MM.1S (cell line): ENCODE measurements at regions not wholly inside any gene's neighbourhood (a gene's known extent, or its start where the extent isn't known, plus 50 kb on each side); places are given as distances from the start of the nearest gene placed in this dataset.

ENCODE experiments used
- DNase-seq: peaks from one replicate; pipeline ENCODE4 v3.0.0-alpha.2; 2015
- H2AFZ ChIP-seq: fragments of 300-600 bp; sonication (generic); 2 replicates; pipeline ENCODE4 v1.6.0; 2016; ENCODE audit warnings: antibody characterized with exemption, low read length
- H3F3A ChIP-seq: fragments of 300-600 bp; sonication (generic); 2 replicates; pipeline ENCODE4 v1.6.1; 2016; ENCODE audit warnings: mild to moderate bottlenecking, antibody characterized with exemption, low read length, moderate library complexity, mixed read lengths; ENCODE audit not compliant: insufficient read depth
- H3K27ac ChIP-seq: fragments of 300-600 bp; sonication (generic); 2 replicates; pipeline ENCODE4 v1.5.1; 2016; ENCODE audit warnings: mild to moderate bottlenecking, low read length
- H3K27me3 ChIP-seq: fragments of 300-600 bp; sonication (generic); replicated peaks from 2 replicates; pipeline ENCODE4 v1.6.0; 2016; ENCODE audit warnings: low read length; ENCODE audit not compliant: insufficient read depth
- H3K36me3 ChIP-seq: fragments of 300-600 bp; sonication (generic); replicated peaks from 2 replicates; pipeline ENCODE4 v1.6.1; 2016; ENCODE audit warnings: mild to moderate bottlenecking, low read length, mixed read lengths; ENCODE audit not compliant: insufficient read depth
- H3K4me1 ChIP-seq: fragments of 300-600 bp; sonication (generic); 2 replicates; pipeline ENCODE4 v1.6.1; 2016; ENCODE audit warnings: low read length, mixed read lengths
- H3K4me2 ChIP-seq: fragments of 300-600 bp; sonication (generic); 2 replicates; pipeline ENCODE4 v1.6.0; 2016; ENCODE audit warnings: low read depth, low read length
- H3K4me3 ChIP-seq: fragments of 300-600 bp; sonication (generic); 2 replicates; pipeline ENCODE4 v1.5.1; 2016; ENCODE audit warnings: low read length, mixed read lengths
- H3K79me2 ChIP-seq: fragments of 300-600 bp; sonication (generic); 2 replicates; pipeline ENCODE4 v1.6.1; 2016; ENCODE audit warnings: mixed run types, low read length, mixed read lengths
- H3K9ac ChIP-seq: fragments of 300-600 bp; sonication (generic); 2 replicates; pipeline ENCODE4 v1.6.1; 2016; ENCODE audit warnings: low read length, mixed read lengths
- H3K9me2 ChIP-seq: fragments of 300-600 bp; sonication (generic); replicated peaks from 2 replicates; pipeline ENCODE4 v1.6.1; 2016; ENCODE audit warnings: mild to moderate bottlenecking, low read length, mixed read lengths; ENCODE audit not compliant: insufficient read depth
- H3K9me3 ChIP-seq: fragments of 300-600 bp; sonication (generic); replicated peaks from 2 replicates; pipeline ENCODE4 v1.6.1; 2016; ENCODE audit warnings: mild to moderate bottlenecking, low read length, mixed read lengths; ENCODE audit not compliant: insufficient read depth
- H4K20me1 ChIP-seq: fragments of 300-600 bp; sonication (generic); 2 replicates; pipeline ENCODE4 v1.6.1; 2016; ENCODE audit warnings: mild to moderate bottlenecking, low read length, moderate library complexity, mixed read lengths; ENCODE audit not compliant: insufficient read depth
- EZH2 ChIP-seq: fragments of 300-600 bp; sonication (generic); optimal IDR thresholded peaks from 2 replicates; pipeline ENCODE3; 2017; ENCODE audit warnings: low read depth, mild to moderate bottlenecking, antibody characterized with exemption, low read length, mixed read lengths
- EZH2phosphoT487 ChIP-seq: fragments of 300-600 bp; sonication (generic); IDR thresholded peaks from 2 replicates; pipeline ENCODE4 v1.6.1; 2018; ENCODE audit warnings: antibody characterized with exemption, low read length
- TF ChIP-seq, protein P1 (sequence below): fragments of 300-600 bp; sonication (generic); IDR thresholded peaks from 2 replicates; pipeline ENCODE4 v1.5.1; 2016; ENCODE audit warnings: antibody characterized with exemption, low read length, mixed read lengths

DNA sequence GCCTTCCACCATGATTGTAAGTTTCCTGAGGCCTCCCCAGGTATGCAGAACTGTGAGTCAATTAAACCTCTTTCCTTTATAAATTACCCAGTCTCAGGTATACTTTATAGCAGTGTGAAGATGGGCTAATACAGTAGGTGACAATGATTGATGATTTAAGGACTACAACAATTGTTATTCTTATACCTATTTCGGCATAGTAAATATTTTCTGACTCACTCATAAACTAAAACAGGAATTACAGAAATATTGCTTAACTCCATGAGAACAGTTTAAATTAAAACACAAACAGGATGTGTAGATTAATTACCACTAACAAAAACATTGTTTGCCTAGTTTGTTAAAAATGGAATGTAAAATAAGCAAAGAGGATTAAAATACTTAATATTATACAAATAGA lies 839.9 kb downstream of the LTN1 start:
- TF ChIP-seq, protein P1, sequence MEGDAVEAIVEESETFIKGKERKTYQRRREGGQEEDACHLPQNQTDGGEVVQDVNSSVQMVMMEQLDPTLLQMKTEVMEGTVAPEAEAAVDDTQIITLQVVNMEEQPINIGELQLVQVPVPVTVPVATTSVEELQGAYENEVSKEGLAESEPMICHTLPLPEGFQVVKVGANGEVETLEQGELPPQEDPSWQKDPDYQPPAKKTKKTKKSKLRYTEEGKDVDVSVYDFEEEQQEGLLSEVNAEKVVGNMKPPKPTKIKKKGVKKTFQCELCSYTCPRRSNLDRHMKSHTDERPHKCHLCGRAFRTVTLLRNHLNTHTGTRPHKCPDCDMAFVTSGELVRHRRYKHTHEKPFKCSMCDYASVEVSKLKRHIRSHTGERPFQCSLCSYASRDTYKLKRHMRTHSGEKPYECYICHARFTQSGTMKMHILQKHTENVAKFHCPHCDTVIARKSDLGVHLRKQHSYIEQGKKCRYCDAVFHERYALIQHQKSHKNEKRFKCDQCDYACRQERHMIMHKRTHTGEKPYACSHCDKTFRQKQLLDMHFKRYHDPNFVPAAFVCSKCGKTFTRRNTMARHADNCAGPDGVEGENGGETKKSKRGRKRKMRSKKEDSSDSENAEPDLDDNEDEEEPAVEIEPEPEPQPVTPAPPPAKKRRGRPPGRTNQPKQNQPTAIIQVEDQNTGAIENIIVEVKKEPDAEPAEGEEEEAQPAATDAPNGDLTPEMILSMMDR: no peak
- no peak for TF ChIP-seq EZH2
- TF ChIP-seq EZH2phosphoT487: no peak
- H2AFZ ChIP-seq: no peak overlapping the region
- no peaks in the 10 kb centered on the region for H3K4me1 ChIP-seq
- H3K36me3 ChIP-seq: no peaks in the 10 kb centered on the region
- H4K20me1 ChIP-seq: no peaks in the 10 kb centered on the region
- no peak for DNase-seq
- no peaks in the 10 kb centered on the region for H3K9me2 ChIP-seq
- H3F3A ChIP-seq: no peaks in the 10 kb centered on the region
- no peak overlapping the region for H3K9ac ChIP-seq
- no peak overlapping the region for H3K4me3 ChIP-seq
- H3K79me2 ChIP-seq: no peaks in the 10 kb centered on the region
- H3K9me3 ChIP-seq: no peaks in the 10 kb centered on the region
- H3K27me3 ChIP-seq: no peaks in the 10 kb centered on the region
- no peak overlapping the region for H3K4me2 ChIP-seq
- H3K27ac ChIP-seq: no peak overlapping the region

DNA sequence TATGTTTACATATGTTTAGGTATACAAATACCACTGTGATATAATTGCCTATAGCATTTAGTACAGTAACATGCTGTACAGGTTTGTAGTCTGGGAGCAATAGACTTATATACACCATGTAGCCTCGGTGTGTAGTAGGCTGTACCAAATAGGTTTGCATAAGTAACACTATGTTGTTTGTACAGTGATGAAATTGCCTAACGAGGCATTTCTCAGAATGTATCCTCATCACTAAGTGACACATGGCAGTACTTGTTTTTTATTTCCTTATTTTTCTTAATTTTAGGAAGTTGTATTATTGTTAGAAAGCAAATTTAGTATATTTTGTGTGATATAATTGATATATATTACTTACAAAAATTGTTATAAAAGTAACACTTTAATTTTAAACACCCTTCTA lies 840.9 kb downstream of the LTN1 start:
- Histone ChIP-seq H4K20me1 (no peaks in the 10 kb centered on the region), H3F3A (no peaks in the 10 kb centered on the region)

DNA sequence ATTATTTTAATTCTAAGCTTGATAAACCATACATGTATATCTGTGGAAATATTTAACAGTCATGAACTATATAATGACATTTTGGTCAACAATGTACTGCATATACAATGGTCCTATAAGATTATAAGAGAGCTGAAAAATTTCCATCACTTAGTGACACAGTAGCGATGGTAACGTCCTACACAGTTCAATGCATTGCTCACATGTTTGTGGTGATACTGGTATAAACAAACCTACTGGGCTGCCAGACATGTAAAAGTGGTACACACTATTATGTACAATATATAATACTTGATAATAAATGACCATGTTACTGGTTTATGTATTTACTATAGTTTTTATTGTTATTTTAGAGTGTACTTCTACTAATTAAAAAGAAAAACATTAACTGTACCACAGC lies 841.9 kb downstream of the LTN1 start:
- H3K9ac ChIP-seq: no peak overlapping the region
- H3F3A ChIP-seq: no peaks in the 10 kb centered on the region
- no peaks in the 10 kb centered on the region for H4K20me1 ChIP-seq
- H3K9me2 ChIP-seq: no peaks in the 10 kb centered on the region
- no peak overlapping the region for H2AFZ ChIP-seq
- no peaks in the 10 kb centered on the region for H3K9me3 ChIP-seq
- H3K4me2 ChIP-seq: no peak overlapping the region
- H3K79me2 ChIP-seq: no peaks in the 10 kb centered on the region
- H3K27ac ChIP-seq: no peak overlapping the region
- no peak for TF ChIP-seq EZH2phosphoT487
- no peak for TF ChIP-seq EZH2
- TF ChIP-seq, protein P1: no peak
- no peak for DNase-seq
- H3K36me3 ChIP-seq: no peaks in the 10 kb centered on the region
- H3K4me1 ChIP-seq: no peaks in the 10 kb centered on the region
- no peaks in the 10 kb centered on the region for H3K27me3 ChIP-seq
- H3K4me3 ChIP-seq: no peak overlapping the region

More for the DNA sequence above, 840.9 kb downstream of the LTN1 start:
- Histone ChIP-seq H2AFZ (no peak overlapping the region), H3K79me2 (no peaks in the 10 kb centered on the region), H3K4me3 (no peak overlapping the region), H3K27me3 (no peaks in the 10 kb centered on the region), H3K9me2 (no peaks in the 10 kb centered on the region), H3K36me3 (no peaks in the 10 kb centered on the region), H3K4me2 (no peak overlapping the region), H3K27ac (no peak overlapping the region), H3K9ac (no peak overlapping the region), H3K4me1 (no peaks in the 10 kb centered on the region), H3K9me3 (no peaks in the 10 kb centered on the region)
- no peak for DNase-seq
- TF ChIP-seq, protein P1: no peak
- no peak for TF ChIP-seq EZH2phosphoT487
- TF ChIP-seq EZH2: no peak
